Stimulated activated CD4-positive, alpha-beta T cell treated with anti-CD3 and anti-CD28 coated beads, Interleukin-15, amount 100 ng/mL, for 48 hours (primary cell): ENCODE measurements at regions not wholly inside any gene's neighbourhood (a gene's known extent, or its start where the extent isn't known, plus 50 kb on each side); places are given as distances from the start of the nearest gene placed in this dataset.

Source experiments
- DNase-seq, 2 donors: peaks; one replicate each; pipeline ENCODE4 v3.0.0-alpha.2; 2020; ENCODE audit warnings: low read depth in 2 of 2

DNA sequence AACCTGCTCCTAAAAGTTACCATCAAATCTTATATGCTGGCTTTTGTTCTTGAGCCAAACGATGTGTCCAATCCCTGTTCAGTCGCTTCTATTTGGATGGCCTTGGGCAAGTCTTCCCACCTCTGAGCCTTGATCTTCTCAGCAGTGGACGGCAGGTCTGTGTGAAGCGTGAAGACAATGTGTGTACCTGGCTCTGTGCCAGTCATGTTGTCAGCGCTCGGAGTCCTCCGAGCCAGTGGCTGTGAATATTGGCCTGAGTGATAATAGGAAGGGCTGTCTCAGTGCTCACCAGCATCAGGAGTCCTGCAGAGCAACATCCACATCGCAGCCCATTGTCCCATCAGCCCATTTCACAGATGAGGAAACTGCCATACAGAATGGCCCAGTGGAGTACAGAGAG lies 219.0 kb downstream of the CDC5L start:
- DNase-seq, result no peak

DNA sequence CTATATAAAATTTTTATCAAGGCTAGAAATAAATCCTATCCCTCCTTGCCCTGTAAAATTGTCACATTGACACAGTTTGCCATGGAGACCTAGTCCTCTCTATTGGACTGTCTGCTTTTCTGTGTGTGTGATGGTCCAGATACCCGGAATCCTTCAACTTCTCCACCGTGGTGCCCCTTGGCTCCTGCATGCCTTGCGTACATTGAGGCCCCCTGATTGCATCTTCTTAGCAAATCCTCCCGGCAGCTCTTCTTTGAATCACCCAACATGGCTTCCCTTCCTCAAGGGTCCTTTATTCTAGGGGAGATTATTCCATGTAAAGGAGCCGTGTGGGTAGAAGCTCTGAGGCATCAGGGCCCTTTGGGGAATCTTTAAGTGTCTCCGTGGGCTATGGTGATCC lies 219.5 kb downstream of the CDC5L start:
- DNase-seq, result no peak

DNA sequence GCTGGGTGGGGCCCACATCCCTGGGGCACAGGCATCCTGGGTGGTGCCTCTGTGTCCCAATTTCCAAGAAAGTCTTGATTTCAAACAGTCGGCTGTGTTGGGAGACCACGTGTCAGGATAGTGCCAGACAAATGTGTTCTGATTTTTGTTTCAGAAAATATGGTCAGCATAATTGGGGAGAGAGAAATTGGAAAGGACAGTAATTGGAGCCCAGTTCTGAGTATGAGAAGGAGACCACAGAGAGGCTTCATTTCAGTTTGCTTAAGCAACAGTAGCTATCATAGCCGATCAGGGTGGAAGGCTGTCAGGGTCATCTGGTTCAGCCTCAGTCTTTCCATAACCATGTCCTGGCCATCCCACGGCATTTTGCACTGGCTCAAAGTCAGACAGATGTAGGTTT lies 220.7 kb downstream of the CDC5L start:
- no peak for DNase-seq

DNA sequence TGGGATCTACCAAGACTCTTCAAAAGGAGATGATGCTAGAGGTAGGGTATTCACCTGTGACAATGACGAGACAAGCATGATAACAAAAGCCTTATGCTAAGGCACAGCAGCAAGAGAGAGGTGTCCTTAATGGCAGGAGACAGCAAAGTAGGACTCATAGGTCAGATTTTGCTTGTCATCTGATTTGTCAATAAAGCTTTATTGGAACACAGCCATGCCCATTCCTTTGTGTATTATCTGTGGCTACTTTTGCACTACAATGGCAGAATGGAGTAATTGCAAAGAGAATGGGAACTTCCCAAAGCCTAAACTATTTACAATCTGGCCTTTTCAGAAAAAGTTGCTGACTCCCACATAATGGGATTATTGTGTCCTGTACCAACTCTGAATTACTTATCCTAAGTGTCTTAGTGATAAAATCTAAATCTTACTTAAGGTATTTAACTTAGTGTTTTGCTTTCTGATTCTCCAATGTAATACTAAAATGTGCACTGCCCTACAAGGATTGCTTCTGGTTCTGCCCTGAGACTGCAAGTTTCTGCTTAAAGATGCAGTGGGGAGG lies 221.6 kb downstream of the CDC5L start:
- DNase-seq, result no peak

DNA sequence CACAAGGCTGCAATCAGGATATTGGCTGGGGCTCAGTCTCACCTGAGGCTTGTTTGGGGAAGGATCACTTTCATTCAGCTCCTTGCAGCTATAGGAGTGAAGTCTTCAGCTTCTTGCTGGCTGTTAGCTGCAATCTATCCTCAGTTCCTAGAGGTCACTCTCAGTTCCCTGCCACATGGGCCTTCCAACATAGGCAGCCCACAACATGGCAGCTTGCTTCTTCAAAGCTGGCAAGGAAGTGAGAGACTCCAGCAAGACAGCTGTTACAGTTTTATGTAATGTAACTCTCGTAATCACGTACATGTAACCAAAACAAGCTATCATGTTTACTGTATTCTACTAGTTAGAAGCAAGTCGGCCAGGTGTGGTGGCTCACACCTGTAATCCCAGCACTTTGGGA lies 226.9 kb downstream of the CDC5L start:
- DNase-seq, result no peak

DNA sequence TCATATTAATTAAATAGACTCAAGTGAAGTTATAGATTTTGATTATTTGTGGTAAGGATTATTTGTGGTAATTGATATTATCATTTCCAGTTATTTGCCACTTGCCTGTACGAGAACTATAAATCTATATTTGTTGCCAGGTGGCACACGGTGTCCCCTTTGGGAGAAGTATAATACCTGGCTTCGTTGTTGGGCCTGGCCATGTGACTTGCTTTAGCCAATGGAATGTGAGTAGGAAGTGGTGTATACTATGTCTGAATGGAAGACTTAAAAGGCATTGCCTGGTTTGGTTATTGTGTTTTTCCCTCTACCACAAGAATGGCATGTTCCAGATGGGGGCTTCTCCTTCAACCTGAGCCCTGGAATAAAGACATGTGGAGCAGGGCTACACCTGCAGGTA lies 228.1 kb downstream of the CDC5L start:
- no peak for DNase-seq

DNA sequence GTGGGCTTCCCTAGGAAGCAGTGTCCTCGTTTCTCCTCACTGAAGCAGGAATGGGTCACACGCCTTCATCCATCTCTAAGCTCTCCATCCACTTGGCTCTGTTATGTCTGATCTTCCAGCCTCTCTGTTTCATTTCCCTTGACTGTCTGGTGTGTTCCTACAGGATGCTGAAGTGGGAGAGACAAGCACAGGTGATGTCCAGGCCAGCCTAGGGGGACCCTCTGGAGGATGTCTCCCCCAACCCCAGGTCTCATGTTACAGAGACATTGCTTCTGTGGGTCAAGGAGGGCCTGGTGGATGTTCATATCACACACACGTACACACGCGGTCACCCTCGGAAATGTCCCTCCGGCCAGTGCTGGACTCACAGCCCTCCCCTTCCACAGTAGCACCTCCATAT lies 229.9 kb downstream of the CDC5L start:
- no peak for DNase-seq

DNA sequence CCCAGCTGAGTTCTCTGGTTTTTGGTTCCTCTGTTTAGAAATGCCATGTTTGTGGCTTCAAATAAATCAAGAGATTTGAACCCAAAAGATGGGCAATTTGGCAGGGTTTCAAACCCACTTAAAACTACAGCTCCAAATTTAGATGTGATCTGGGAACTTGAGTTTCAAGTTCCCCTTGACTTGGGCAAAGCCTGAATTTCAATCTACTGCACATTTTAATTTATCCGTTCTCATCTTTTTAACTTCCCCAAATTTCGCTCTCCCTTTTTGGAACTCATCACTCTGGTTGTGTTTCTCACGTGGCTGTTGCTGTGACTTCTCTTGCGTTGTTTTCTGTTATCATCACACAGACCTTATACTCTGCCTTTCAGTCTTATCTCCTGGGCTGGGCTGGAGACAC lies 230.9 kb downstream of the CDC5L start:
- no peak for DNase-seq

DNA sequence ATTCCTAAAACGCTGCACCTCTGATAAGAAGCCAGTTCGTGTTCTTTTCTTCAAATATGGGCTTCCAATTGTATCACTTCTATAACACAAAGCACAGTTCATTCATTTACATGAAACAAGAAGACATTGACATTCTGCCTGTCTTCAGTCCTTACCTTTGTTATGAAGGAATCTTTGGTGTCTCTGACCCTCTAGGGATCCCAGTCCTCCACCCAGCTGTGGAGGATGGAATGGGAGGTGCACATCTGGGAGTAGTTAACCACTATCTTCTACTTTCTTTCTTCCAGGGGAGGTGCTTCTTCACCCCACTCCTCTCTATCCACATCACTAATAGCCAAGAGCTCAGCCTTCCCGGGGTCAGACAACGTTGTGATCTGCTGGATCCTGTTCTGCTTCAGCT lies 233.4 kb downstream of the CDC5L start:
- no peak for DNase-seq

DNA sequence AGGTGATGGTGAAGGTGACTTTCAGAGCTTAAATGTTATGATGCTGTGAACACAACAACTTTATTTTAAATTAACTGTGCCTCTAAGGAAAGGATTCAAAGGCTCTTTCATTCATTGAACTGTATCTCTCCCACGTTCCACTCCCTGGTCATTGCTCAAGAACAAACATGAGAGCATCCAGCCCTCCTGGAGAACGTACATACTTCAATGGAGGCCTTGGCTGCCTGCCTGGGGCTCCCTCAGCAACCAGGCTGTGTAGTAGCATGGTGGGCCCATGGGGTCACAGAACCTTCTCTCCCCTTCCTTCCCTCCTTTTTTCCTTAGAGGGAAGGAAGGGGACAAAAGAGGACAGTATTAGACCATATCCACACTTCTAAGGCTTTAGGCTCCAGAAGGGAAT lies 234.3 kb downstream of the CDC5L start:
- no peak for DNase-seq

DNA sequence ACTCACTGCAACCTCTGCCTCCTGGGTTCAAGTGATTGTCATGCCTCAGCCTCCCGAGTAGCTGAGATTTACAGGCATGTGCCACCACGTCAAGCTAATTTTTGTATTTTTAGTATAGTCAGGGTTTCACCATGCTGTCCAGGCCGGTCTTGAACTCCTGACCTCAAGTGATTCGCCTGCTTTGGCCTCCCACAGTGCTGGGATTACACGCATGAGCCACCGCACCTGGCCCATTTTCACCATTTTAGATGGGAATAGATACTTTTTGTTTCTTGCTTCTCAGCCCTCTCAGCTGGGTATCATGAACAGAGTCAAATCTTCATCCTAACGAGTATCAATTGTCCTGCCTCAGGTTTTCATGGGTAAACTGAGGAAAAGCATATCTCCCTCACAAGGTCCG lies 235.0 kb downstream of the CDC5L start:
- no peak for DNase-seq

DNA sequence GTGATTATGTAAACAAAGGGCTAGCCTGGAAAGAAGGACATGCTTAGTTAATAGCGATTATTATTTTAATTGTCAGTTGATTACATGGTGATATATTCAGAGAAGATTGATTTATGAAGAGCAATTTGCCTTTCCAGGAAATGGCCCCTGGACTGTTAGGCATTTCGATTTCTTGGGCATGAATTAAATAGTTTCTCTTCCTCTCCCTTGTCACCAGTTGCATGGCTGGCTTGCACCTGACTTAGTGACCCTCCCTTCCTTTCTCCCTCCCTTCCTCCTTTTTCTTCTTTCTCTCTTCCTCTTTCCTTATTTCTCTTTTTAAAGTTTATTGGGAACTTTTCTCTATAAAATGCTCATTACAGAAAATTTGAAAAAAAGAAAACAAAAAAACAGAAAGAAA lies 235.4 kb downstream of the CDC5L start:
- no peak for DNase-seq

DNA sequence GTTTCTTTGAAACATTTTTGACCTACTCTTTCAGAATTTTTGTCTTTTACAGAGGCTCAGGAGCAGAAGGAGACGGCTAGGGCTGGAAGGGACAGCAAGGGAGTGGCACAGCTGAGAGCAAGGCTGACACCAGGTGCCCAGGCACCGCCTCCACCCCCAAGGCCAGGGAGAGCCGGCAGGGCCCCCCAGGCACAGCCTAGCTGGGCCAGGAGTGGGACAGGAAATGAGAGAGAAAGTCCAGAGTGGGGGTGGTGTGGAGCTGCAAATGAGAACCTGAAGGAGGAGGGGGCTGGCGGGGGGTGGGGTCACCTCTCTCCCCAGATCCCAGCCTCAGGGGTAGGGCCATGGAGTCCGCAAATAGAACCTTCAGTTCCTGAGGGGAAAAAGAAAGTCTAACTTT lies 236.7 kb downstream of the CDC5L start:
- DNase-seq, result no peak

DNA sequence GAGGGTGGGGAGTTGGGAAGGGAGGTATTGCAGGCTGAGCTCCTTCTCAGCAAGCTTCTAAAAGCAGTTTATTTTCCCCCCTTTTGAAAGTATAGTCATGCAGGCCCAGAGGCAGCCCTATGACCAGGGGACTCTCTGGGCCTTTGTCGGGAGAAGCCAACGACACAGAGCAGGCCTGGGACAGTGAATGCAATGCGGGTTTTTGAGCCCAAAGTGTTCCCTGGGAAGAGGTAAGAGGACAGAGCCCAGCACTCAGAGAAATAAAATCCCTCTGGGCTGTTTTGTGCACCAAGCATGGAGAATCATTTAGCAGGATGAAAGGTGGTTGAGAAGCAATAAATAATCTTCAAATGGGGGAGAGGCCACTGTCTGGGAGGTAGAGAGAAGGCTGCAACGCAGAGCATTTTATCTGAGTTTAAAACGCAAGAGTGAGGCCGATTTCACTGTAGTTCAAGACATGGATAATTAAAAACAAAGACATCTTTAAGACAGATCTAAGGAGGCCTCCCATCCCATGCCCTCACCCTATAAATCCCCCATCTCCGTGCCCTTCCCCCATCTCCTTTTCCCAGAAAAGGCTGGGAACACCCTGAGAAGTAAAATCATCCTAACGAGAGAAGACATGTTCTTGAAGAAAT lies 237.5 kb downstream of the CDC5L start:
- DNase-seq, result no peak

DNA sequence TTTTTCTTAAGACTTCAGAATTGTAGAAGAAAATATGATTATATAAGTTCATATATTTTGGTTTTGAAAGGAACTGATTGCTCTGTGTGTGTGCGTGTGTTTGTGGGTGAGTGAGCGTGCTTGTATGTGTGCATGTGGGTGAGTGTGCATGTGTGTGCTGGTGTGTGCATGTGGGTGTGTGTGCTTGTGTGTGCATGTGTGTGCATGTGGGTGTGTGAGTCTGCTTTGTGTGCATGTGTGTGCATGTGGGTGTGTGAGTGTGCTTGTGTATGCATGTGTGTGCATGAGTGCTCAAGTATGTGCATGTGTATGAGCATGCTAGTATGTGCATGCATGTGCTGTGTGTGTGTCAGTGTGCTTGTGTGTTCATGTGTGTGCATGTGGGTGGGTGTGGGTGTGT lies 238.5 kb downstream of the CDC5L start:
- no peak for DNase-seq

DNA sequence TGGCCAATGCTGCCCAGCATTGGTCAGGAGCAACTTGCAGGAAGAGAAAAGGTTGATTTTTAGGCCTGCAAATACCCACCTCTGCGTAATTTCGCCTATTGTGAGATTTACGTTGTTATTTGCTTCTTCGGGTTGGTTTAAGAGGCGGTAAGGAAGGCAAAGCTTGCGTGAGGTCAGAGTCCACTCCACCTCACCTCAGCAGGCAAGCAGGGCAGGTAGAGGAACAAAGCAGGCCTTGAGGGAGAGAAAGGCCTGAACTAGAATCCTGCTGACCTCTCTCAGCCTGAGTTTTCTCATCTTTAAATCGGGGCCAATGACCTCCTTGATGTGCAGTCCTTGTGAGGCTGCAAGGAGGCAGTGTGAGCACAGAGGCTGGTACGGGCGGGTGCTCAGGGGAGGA lies 239.1 kb downstream of the CDC5L start:
- no peak for DNase-seq

DNA sequence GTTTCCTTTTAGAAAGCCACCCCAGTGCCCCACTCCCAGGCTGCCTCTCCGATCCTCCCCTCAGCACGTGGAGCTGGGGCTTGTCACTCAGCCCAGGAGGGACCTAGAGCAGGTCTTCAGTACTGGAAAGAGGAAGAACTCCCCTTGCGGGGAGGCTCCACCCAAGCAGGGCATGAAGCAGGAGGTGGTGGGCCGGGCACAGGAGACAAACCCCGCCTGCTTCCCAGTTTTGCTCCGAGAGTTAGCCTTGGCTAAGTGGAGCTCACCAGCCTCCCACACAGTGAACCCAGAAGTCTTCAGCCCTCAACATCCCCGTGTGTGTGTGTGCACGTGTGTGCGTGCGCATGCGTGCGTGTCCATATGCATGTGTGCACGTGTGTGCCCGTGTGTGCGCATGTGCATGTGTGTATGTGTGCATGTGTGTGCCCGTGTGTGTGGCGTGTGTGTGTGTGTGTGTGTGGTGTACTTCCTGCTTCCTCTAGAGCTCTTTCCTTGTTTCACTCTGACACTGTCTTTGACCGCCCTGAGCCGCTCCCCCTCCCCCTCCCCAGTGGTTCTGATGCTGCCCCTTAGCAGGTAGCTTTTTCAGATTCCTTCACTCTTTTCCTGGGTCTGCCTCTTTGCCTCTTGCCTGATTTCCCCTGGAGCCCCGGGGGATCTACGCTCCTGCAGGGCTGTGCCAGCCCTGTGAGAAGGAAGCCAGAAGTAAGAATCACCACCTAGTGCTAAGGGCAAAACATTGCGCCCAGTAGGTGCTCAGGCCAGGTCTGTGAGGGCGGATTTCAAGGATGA lies 239.8 kb downstream of the CDC5L start:
- DNase-seq, result no peak

DNA sequence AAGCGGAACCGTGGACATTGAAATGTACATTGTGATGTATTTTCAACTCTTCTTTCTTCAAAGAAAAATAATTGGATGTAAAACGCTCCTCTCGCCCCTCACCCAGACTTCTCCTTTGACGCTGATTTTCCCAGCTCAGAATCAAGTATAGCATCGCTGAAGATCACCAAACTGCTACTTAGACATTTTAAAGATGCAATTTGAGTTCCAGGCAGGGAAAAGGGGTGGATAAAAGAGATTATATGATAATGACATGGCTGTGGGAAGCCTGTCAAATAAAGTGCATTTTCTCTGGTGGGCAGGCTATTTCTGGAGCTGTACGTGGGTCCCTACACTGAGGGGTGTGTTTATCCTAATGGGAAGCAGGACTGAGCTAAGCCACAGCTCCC lies 240.4 kb downstream of the CDC5L start:
- no peak for DNase-seq

DNA sequence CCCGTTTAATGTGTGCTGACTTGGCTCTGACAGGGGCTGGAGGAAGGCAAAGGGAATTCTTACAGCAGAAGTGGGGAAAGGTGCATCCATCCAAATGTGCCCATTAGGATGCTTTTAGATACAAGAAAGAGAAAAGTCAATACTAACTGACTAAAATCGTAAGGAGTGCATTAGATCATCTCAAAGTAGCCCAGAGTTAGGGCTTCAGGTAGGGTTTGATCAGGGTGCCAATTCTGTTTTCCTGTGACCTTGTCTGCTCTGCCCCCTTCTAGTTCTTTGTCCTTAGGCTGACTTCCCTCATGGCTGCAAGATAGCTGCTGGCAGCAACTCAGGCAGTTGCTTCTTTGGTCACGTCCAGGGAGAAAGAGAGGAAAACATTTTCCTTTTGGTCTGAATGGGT lies 240.8 kb downstream of the CDC5L start:
- no peak for DNase-seq

DNA sequence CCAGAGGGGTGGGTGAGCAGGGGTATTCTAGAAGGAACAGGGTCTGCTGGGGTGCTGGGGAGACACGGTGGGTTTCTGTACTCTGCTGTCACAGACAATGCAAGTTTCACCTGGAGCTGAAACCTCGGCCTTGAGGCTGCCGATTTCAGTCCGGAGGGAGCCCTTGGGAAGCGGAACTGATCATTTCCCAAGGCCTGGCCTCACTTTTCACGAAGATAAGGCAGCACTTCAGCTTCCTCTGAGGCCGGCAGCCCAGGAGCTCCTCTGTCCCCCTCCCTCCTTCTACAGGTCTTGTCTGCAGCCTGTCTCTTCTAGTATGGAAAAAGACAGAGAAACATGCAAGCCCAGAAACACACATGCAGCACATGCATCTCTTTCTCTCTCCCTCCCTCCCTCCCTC lies 242.1 kb downstream of the CDC5L start:
- DNase-seq, result no peak

DNA sequence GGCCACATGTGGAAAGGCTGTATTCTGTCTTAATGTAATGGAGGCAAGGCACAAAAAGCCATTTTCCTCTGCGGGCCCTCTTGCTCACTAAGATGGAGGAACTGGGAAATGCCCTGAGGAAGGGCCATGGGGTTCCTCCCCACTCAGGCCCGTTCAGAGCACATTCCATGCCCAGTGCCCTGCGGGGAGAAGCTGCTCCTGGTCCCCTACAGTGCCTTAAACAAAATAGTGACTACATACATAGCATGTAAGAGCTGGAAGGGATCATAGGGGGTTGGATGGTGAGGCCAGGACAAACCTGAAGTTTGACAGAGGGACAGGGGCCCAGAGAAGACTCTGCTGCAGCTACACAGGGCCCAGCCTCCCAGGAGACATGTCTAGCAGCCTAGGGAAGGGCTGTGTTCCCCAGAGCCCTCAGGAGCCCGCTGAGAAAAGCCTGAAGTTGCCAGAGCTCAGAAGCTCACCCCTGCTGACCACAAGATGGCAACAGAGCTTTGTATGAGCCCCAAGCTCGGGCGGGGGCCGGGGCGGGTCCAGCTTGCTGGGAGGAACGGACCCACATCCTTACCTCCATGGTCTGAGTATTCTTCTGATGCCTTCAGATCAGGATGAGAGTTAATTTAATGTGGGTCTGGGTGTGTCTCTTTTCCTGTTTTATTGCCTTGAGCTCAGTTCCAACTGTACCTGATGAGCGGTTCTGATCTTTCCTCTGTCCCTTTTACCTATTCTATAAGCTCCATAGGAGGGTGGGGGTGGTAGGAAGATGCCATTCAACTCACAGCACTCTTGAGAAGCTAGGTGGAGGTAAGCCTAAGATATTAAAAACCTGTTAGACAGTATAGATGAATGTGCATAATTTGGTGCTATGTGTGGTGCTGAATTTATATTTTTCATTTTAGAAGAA lies 242.9 kb downstream of the CDC5L start:
- DNase-seq, result no peak

DNA sequence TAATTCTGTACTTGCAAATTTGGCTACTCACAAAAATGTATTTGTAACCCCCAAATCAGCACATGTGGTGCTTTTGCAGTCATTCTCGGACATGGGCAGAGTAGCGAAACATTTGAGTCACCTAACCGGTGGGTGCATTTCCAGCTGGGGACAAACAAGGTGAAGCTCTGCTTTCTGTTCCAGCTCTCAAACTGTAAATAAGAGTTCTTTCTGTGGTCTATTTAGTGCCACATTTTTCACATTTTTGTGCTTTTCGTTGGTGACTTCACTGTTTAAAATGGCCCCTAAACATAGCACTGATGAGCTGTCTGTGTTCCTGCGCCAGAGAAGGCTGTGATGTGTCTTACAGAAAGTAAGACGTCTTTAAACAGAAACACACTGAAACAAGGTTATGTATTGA lies 244.5 kb downstream of the CDC5L start:
- no peak for DNase-seq
